ENCODE measurements at regions not wholly inside any gene's neighbourhood (a gene's known extent, or its start where the extent isn't known, plus 50 kb on each side); places are given as distances from the start of the nearest gene placed in this dataset.

- TF ChIP-seq CTCF (IDR thresholded peaks at IDR 0.05; ENCODE audit: low read depth, low read length), result no peak
- DNase-seq (ENCODE audit: extremely low read depth, low read depth), result no peak
These were observed 106.7 kb downstream of the MIS18A start for GRCh38 chr21:32172106-32172505.

GRCh38 chr21:32167513-32167912, 111.3 kb downstream of the MIS18A start:
- no peak for TF ChIP-seq CTCF (IDR thresholded peaks at IDR 0.05; ENCODE audit: low read depth, low read length)
- no peak for DNase-seq (ENCODE audit: extremely low read depth, low read depth)

- DNase-seq (ENCODE audit: extremely low read depth, low read depth), result no peak
- TF ChIP-seq CTCF (IDR thresholded peaks at IDR 0.05; ENCODE audit: low read depth, low read length), result no peak
These were observed 115.5 kb downstream of the MIS18A start for GRCh38 chr21:32163386-32163785.

GRCh38 chr21:32162727-32163320, 116.0 kb downstream of the MIS18A start:
- no peak for TF ChIP-seq CTCF (IDR thresholded peaks at IDR 0.05; ENCODE audit: low read depth, low read length)
- DNase-seq (ENCODE audit: extremely low read depth, low read depth), result no peak

- TF ChIP-seq CTCF (IDR thresholded peaks at IDR 0.05; ENCODE audit: low read depth, low read length), result no peak
- DNase-seq (ENCODE audit: extremely low read depth, low read depth), result no peak
These were observed 123.6 kb downstream of the MIS18A start for GRCh38 chr21:32155226-32155625.

GRCh38 chr21:32147041-32147440, 131.8 kb downstream of the MIS18A start:
- no peak for DNase-seq (ENCODE audit: extremely low read depth, low read depth)
- TF ChIP-seq CTCF (IDR thresholded peaks at IDR 0.05; ENCODE audit: low read depth, low read length), result no peak

GRCh38 chr21:32144851-32145250, 134.0 kb downstream of the MIS18A start:
- DNase-seq (ENCODE audit: extremely low read depth, low read depth), result no peak
- TF ChIP-seq CTCF (IDR thresholded peaks at IDR 0.05; ENCODE audit: low read depth, low read length), result no peak

Data from AG09319 (cell line).